Activated CD4-positive, alpha-beta T cell treated with anti-CD3 and anti-CD28 coated beads, Interleukin-2, amount 50 U/mL, for 24 hours (primary cell): ENCODE measurements at regions not wholly inside any gene's neighbourhood (a gene's known extent, or its start where the extent isn't known, plus 50 kb on each side); places are given as distances from the start of the nearest gene placed in this dataset.
A peak's percentile ranks its signal among the peaks of the same experiment; 100 is the strongest.

Source experiments
- DNase-seq, 2 donors: peaks; one replicate each; pipeline ENCODE4 v3.0.0-alpha.2; 2020; ENCODE audit warnings: low read depth in 1 of 2, low spot score in 1 of 2

DNA sequence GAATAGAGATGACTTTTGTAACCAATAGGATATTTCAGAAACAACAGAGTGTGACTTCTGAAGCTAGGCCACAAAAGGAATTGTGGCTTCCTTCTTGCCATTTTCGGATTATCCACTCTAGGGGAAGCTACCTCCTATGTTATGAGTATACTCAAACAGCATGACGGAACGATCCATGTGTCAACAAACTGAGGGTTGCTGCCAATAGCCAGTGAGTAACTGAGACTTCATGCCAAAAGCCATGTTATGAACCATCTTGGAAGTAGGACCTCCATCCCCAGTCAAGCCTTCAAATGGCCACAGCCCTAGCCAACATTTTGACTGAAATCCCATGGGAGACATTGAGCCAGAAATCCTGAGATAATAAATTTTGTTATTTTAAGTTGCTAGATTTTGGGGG is 69.0 kb upstream of the IL6 start:
- no peak for DNase-seq

DNA sequence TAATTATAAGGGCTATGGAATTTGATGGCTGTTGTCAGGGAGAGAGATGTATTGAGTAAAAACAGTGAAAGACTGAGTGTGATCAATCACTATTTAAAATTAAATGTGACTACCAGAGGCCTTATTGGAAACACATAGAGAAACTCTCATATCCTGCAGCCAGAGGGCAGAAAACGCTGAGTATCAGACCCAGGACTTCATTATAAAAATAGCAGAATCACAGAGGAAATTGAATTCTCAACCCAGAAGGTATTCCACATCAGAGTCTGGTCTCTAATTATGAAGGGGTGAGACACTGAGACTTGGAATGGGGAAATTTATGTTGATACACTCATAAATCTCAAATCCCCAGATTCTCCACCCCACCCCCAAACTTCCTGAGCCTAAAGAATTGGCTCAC is 69.5 kb upstream of the IL6 start:
- no peak for DNase-seq

DNA sequence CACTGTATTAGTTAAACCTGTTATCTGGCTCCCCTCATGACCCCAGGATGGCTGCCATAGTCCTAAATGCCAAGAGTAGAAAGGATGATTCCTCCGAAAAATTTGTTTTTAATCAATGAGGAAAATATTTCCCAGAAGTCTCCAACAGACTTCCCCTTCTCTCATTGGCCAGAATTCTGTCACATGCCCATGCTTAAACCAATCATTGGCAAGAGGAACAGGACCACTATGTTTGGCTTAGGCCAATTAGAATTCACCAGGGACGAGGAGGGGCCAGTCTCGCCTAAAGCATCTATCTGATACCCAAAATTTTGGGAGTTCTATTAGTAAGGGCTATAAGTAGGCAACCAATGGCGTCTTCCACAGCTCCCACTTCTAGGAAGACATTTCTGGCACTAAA is 71.2 kb upstream of the IL6 start:
- DNase-seq: no peak

DNA sequence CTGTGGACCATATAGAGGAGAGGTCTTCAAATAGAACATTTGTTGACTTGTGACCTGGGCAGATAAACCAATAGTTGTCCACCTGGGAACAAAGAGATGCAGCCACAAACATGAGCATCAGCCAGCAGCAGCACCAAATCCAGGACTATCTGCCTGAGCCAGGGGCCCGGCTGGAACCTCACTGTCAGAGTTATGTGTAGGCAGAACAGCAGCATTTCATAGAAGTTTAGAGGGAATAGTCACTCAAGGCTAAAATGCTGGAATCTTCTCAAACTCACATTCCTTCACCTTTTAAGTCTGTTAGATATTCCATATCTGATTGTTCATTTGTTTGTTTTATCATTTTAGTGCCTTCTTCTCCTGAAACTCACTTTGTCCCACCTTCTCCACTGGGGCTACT is 72.2 kb upstream of the IL6 start:
- no peak for DNase-seq

DNA sequence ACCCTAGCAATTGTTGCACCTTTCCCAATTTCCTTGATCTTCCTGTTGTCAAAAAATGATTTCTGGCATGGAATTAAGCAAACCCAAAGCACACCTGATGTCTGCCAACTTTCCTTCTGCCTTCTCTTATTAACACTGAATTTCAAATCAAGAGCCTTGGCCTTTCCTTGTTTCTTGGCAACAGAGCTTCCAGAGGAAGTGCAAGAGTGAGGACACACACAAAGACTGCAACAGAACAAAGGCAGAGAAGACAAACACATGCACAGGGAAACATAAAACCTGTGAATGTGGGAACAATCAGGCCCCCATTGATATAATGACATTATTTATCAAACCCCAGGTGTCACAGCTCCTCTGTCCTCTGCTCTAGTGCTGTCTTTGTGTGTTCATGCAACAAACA is 73.0 kb upstream of the IL6 start:
- DNase-seq: no peak

DNA sequence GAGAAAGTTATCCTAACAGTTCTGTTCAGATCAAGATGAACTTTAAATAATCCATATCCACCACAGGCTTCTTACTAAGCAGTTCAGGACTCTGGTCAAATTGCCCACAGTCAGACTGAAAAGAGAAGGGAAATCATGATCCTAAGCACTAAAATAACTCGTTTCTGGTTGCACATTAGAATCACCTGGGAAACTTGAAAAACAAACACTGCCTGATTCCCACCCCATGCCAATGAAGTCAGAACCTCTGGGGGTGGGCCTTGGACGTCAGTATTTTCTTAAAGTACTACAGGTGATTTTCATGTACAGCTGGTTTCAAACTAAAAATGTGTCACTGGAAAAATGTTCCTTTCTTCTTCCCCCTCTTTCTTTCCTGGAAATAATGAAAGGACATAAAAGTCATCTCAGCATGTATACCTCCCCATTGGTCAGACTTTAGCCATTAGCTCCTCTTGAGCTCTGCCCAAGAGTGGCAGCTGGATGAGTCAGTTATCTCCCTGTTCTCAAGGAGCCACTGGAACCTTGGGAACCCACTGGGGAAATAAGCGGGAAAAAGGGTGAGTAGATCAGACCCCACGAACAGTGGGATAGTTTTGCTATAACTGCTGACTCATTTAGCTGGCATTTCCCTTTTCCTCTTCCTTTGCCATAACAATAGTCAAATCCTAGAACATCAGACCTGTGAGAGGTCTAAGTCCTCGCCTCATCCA is 75.3 kb upstream of the IL6 start:
- DNase-seq: no peak

DNA sequence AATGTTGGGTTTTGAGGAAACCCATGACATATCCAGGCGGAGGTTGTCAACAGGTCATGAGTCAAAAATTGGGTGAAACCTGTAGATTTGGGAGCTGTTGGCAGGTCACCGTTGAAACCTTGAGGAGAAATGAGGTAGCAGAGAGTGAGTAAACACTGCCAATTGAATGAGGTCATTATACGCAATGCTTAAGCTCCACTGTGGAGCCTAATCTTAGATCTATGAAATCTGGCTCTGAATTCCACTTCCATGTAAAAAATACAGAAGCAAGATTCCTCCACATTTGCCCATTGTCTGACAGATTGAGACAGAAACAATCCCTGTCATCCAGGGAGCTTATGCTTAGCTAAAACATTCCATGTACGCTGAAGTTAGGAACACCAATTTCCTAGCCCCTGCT is 76.0 kb upstream of the IL6 start:
- DNase-seq: no peak

DNA sequence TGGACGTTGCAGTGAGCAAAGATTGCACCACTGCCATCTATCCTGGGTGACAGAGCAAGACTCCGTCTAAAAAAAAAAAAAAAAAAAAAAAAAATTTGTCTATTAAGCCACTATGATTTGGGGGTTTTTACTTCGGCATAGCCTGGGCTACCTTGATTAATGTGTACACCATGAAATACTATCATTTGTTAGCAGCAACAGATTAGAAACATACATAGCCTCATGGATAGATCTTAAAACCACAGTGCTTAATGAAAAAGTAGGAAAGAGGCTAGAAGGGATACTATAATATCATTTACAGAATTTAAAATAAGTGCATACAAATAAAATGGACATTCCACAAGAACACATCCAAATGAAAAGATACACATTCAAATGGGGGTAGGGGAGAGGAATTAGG is 77.3 kb upstream of the IL6 start:
- DNase-seq: no peak

DNA sequence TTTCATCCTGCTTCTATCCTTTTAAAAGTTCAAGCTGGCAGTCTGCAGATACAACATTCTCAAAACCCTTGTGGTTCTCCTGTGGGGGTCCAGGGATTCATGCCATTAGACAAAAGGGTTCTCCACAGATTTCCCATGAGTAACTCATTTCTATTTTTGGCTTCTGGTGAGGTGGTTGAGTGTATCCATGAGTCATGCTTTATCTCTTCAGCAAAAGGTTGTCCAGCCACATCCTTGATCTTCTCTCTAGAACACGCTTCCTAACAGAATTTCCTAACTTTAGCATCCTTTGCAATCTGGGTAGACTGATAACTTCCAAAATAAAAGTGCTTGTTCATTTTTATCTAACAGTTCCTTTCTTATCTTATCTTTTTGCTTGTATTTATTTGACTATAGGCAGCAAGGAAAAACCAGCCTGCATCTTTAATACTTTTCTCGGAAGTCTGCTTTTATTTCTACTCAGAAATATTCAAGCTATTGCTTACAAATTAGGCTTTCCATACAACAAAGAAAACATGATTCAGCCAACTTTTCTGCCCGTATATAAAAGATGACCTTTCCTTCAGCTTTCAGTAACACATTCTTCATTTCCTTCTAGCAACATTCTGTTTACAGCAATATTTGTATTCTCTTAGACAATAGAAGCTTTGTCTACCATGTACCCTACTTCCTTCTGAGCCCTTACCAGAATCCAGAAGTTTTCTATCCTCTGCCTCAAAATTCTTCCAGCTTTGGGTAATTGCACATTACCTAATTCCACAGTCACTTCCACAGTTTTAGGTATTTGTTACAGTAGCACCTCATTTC is 79.3 kb upstream of the IL6 start:
- no peak for DNase-seq

DNA sequence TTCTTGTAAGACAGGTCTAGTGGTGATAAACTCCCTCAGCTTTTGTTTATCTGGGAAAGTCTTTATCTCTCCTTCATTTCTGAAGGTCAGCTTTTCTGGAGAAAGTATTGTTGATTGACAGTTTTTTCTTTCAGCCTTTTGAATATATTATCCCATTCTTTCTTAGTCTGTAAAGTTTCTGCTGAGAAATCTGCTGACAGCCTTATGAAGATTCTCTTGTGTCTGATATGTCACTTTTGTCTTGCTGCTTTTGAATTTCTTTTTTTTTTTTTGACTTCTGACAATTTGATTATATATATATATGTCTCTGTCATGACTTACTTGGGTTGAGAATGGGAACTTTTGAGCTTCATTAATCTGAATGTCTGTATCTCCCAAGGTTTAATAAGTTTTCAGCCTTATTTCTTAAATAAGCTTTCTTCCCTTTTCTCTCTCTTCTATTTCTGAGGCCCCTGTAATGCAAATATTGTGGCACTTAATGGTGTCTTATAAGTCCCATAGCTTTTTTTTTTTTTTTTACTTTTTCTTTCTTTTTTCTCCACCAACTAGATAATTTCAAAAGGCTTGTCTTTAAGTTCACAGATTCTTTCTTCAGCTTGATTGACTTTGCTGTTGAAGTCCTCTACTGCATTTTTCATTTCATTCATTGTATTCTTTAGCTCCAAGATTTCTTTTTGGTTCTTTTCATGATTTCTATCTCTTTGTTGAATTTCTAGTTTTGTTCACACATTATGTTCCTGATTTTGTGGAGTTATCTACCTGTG is 81.4 kb upstream of the IL6 start:
- no peak for DNase-seq

DNA sequence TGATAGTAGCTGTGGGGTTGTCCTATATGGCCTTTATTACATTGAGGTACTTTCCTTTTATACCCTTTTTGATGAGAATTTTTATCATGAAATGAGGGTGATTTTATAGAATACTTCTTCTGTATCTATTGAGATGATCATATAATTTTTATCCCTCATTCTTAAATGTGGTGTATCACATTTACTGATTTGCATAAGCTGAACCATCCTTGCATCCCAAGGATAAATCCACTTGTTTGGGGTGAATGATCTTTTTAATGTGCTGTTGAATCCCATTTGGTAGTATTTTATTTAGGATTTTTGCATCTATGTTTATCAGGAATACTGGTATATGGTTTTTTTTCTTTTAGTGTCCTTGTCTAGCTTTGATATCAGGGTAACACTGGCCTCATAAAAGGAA is 84.5 kb upstream of the IL6 start:
- no peak for DNase-seq

DNA sequence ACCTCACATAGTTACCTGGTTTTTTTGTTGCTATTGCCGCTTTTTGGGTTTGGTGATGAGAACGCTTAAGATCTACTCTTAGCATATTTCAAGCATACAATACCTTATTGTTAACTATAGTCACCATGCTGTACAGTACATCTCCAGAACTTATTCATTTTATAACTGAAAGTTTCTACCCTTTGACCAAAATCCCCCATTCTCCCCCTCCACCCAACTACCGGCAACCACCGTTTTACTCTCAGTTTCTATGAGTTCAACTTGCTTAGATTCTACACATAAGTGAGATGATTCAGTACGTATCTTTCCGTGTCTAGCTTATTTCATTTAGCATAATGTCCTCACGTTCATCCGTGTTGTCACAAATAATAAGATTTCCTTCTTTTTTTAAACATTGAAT is 86.7 kb upstream of the IL6 start:
- peak in 1 of 2 donors; percentile 32 for DNase-seq

DNA sequence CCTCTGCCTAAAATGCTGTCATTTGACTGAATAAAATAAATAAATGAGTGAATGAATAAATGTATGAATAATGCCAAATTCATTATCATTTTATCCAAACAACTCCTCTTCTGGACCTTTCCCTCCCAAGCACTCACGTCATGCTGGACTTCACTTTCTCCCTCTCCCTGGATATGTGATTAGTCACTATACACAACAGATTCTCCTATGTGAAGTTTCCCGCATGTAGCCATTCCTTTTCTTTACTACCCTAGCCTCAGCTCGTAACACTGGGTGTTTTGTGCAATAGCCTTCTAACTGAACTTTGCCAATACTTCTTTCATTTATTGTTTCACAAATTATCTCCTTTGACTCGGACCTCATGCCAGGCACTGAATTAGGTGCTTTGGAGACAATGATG is 87.6 kb upstream of the IL6 start:
- DNase-seq: no peak

DNA sequence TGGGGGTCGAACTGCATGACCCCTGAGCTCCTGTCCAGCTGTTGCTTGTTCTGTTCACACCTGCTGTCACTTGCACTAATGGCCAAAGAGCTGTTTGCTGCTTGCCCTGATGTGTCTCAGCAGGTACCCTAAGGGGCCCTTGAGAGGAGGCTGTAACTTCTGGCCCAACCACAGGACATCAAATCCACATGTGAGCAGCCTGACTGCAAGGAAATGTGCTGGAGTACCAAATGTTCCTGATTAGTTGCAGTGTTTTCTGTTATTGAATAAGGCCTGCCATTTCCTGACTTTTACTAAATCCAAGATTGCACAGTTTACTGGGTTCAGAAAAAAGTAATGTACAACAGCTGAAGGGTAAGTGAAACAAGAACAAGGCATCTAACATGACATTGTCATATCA is 91.7 kb upstream of the IL6 start:
- no peak for DNase-seq

DNA sequence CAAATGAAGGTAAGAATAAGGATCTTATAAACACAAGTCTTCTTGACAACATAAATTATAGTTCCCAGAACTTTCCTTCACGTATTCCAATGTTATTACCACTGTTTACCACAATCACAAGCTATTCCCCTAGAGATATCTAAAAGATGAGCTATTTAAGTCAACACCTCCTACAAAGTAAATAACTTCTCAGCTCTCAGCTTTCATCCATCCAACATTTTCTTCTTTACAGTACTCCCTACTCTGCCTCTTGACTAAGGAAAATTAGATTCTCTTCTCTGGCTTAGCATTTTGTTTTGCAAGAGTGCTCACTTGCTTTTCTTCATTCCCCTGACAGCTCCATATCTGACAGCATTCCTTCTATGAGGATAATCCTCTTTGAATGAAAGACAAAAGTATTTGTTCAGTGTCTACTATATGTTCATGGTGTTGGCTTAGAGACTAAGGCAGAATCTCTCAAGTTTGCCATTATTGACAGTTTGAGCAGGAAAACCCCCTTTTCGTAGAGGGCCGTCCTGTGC is 93.0 kb upstream of the IL6 start:
- DNase-seq: no peak

DNA sequence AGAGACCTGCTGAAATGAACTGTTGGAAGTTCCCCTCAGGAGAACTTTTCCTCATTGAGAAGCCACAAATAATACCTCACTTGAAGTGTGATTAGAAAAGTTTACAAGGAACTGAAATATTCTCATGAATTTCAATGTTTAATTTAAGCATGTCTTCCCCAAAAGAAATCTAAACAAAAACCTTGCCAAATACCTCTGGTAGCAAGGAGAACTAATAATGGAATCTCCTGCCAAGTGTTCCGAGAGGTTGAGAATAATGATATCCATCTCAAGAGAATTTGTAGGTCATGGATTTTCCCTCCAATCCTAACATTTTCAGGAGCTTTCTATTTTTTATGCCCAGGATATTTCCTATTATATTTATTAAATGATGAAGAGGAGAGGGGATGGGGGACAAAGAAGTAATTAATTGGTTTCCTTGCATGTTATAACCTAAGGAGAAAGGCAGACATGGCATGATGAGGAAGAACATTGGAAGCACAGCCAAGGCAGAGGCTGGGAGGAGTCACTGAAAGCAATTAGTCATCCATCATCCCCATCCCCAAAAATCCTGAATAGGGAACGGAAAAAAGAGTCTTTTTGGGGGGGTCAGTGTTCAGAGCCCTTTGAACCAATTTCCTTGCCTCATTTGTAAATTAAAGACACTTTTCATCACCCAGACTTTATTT is 93.6 kb upstream of the IL6 start:
- no peak for DNase-seq

DNA sequence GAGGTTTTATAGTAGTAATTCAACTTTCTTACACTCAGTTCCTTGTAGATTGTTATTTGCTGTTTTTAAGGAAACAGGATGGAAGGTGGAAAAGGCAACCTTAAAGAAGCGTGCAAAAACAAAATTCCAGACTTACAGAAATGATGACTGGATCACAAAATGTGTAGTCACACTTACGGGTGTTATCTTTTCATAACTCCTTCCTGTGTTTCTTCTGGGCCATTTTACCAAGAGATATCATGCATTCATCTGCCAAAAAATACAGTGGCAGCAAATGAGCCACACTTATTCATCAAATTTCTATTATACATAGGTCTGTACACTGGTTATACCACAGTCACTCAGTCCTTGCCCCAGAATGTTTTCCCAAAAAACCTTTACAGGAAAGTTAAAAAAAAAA is 94.3 kb upstream of the IL6 start:
- no peak for DNase-seq

DNA sequence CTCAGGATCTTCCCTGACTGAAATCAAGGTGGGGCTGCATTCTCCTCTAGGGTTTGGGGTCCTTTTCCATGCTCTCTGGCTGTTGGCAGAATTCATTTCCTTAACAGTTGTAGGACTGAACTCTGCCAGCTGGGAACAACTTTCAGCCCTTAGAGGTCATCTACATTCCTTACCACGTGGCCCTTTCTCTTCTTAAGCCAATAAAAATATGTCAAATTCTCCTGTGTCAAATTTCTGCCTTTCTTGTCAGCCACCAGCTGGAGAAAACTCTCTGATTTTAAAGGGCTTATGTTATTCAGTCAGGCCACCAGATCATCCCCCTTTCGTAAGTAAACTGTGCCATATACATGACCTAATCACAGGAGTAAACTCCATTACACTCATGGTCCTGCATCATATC is 95.3 kb upstream of the IL6 start:
- no peak for DNase-seq

DNA sequence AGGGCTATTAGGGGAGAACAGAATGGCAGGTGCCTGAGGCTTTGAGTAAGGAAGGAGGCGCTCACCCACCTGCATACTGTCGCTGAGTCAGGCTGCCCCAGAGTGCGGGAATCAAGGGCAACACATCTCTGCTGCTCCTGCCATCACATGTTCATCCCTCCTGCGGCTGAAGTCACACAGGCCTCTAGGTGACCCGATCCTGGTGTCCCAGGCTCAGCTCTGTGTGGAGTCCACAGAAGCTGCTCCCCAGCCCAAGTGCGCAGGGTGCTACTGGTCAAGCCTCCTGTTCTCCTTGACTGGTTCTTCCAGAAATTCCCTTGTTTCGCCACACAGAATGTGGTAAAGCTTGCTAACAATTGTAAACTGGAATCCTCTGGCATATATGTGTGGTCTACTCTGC is 96.9 kb upstream of the IL6 start:
- DNase-seq: no peak

DNA sequence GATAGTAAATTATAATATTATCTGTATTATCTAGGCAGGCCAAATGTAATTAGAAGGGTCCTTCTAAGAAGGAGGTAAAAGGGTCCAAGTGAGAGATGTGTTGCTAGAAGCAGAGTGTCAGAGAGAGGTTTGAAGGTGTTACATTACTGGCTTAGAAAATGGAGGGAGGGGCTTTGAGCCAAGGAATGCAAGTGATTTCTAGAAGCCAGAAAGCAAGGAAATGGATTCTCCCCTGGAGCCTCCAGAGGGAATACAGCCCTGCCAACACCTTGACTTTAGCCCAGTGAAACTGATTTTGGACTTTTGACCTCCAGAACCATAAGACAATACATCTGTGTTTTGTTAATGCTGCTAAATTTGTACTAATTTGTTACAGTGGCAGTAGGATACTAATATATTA is 97.9 kb upstream of the IL6 start:
- no peak for DNase-seq

DNA sequence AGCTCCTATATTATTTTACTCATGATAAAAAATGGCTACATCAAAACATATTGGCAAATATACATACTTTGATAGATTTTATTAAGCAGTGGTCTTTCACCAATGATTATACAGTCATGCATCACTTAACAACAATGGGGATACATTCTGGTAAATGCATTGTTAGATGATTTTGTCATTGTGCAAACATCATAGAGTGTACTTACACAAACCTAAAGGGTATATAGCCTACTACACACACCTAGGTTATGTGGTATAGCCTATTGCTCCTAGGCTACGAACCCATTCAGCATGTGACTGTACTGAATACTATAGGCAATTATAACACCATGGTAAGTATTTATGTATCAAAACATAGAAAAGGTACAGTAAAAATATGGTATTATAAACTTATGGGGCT is 98.9 kb upstream of the IL6 start:
- no peak for DNase-seq

DNA sequence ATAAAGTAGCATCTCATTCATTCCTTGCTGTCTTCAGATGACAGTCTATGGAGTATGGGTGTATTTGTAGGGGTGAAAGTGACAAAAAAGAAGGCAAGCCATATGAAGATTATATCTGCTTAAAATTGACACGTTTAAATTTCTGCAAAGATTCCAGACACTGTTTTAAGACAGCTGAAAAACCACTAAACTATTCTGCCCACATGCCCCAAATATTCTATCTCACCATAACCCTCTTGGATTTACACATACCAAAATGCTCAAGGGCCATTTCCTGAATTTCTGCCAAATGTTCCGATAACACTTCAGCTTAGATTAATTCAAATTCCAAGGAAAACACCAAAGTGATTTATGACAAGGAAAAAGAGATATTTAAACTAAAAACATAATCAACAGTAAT is 99.9 kb upstream of the IL6 start:
- DNase-seq: no peak
